ENCODE measurements at regions not wholly inside any gene's neighbourhood (a gene's known extent, or its start where the extent isn't known, plus 50 kb on each side); places are given as distances from the start of the nearest gene placed in this dataset.
"Not testable (repeated sequence)": the region's sequence is repeated elsewhere in the genome, so short reads cannot be mapped to it uniquely, and the experiment has no call there.

GRCh38 chr7:12834782-12835181 is 147.3 kb downstream of the ARL4A start:
- no peak for DNase-seq

GRCh38 chr7:12839508-12840153 is 152.2 kb downstream of the ARL4A start:
- DNase-seq: no peak

- not testable (repeated sequence) for DNase-seq
These were observed 157.3 kb downstream of the ARL4A start for GRCh38 chr7:12844732-12845131.

- no peak for DNase-seq
These were observed 159.6 kb downstream of the ARL4A start for GRCh38 chr7:12847001-12847400.

GRCh38 chr7:12851142-12851541 is 163.7 kb downstream of the ARL4A start:
- DNase-seq: no peak

- no peak for DNase-seq
These were observed 164.4 kb downstream of the ARL4A start for GRCh38 chr7:12851841-12852240.

- DNase-seq: no peak
These were observed 167.6 kb downstream of the ARL4A start for GRCh38 chr7:12855036-12855435.

GRCh38 chr7:12859761-12860160 is 172.3 kb downstream of the ARL4A start:
- DNase-seq: no peak

- DNase-seq: no peak
These were observed 173.6 kb downstream of the ARL4A start for GRCh38 chr7:12861070-12861469.

- DNase-seq: no peak
These were observed 174.7 kb downstream of the ARL4A start for GRCh38 chr7:12862146-12862545.

GRCh38 chr7:12864470-12865046 is 177.1 kb downstream of the ARL4A start:
- no peak for DNase-seq

- no peak for DNase-seq
These were observed 178.2 kb downstream of the ARL4A start for GRCh38 chr7:12865593-12865992.

- DNase-seq: no peak
These were observed 178.8 kb downstream of the ARL4A start for GRCh38 chr7:12866207-12866606.

- DNase-seq: no peak
These were observed 180.6 kb downstream of the ARL4A start for GRCh38 chr7:12868027-12868426.

- DNase-seq: no peak
These were observed 182.8 kb downstream of the ARL4A start for GRCh38 chr7:12870219-12870618.

GRCh38 chr7:12872487-12872886 is 185.1 kb downstream of the ARL4A start:
- DNase-seq: no peak

GRCh38 chr7:12873571-12873970 is 186.1 kb downstream of the ARL4A start:
- DNase-seq: no peak

GRCh38 chr7:12879139-12879538 is 191.7 kb downstream of the ARL4A start:
- DNase-seq: no peak

- no peak for DNase-seq
These were observed 194.3 kb downstream of the ARL4A start for GRCh38 chr7:12881712-12882111.

GRCh38 chr7:12882710-12883109 is 195.3 kb downstream of the ARL4A start:
- DNase-seq: no peak

- DNase-seq: no peak
These were observed 196.6 kb downstream of the ARL4A start for GRCh38 chr7:12884033-12884432.

GRCh38 chr7:12884856-12885440 is 197.5 kb downstream of the ARL4A start:
- no peak for DNase-seq

GRCh38 chr7:12888717-12889116 is 201.3 kb downstream of the ARL4A start:
- DNase-seq: no peak

GRCh38 chr7:12889391-12889790 is 202.0 kb downstream of the ARL4A start:
- no peak for DNase-seq

GRCh38 chr7:12890586-12890985 is 203.2 kb downstream of the ARL4A start:
- no peak for DNase-seq
